ENCODE measurements at regions not wholly inside any gene's neighbourhood (a gene's known extent, or its start where the extent isn't known, plus 50 kb on each side); places are given as distances from the start of the nearest gene placed in this dataset.
A peak's percentile ranks its signal among the peaks of the same experiment; 100 is the strongest.

DNA sequence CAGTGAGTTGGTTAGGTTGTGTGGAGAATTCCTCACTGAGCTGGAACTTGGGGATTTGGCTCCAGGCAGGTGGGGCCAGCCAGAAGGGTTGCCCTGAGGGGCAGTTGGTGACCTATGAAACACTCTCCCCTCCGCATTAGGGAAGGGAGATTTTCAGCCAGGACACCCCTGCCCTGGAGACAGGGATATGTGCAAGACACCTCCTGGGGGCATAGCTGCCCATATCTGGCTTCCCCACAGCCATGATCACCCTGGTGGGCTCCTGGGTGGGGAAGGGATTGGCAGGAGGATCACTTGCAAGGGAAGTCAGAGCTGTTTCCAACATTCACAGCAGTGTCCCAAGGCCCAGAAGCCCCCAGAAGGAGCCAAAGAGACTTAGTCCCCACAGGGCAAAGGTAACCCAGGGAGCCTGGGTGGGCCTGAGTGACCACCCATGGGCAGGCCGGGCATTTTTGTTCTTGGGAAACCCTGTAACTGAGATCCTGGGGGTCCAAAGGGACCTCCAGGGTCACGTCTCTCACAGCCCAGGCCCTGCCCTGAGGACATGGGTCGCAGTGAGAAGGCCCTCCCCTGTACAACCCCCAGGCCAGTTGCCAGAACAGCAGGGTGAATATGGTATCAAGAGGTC, 145.8 kb downstream of the MRPL14 start:
- Histone ChIP-seq H3K9me3 (ENCODE audit: low read length) (no peaks in the 10 kb centered on the region), H3K27ac (ENCODE audit: extremely low read length, insufficient read depth, low read length) (no peak overlapping the region), H3K79me2 (ENCODE audit: insufficient read depth, low read length) (no peaks in the 10 kb centered on the region), H2AFZ (ENCODE audit: low read length) (no peak overlapping the region), H4K20me1 (ENCODE audit: insufficient read depth, low read length) (no peaks in the 10 kb centered on the region), H3K4me3 (replicated peaks in 1 of 3; ENCODE audit: insufficient read depth in 1 of 3, low read depth in 2 of 3, low read length in 3 of 3) (no peak overlapping the region), H3K4me2 (ENCODE audit: low read depth, low read length) (no peak overlapping the region), H3K4me1 (ENCODE audit: insufficient read depth, low read length) (peaks cover 70% of the 10 kb centered on the region), H3K27me3 (ENCODE audit: control insufficient read depth in 1 of 2, insufficient read depth in 2 of 2, low read length in 2 of 2) (peaks cover 17 to 89% of the 10 kb centered on the region in 2 experiments), H3K36me3 (replicated peaks in 1 of 2; ENCODE audit: control insufficient read depth in 1 of 2, insufficient read depth in 2 of 2, low read length in 2 of 2) (no peaks in the 10 kb centered on the region), H3K9ac (ENCODE audit: insufficient read depth, low read depth, low read length) (no peak overlapping the region)
- intact Hi-C loops (cut with micrococcal nuclease; ENCODE audit: unreplicated experiment) (no loop called here), in situ Hi-C loops (cut with HindIII; ENCODE audit: extremely low pct_ligation_motif_present, low pct_unique_long_range_greater_than_20kb) (no loop called here)
- FAIRE-seq = no peak
- ATAC-seq = no peak
- POLR2A ChIA-PET = no interaction called here
- BruUV-seq (replicated peaks) = no TSS peak
- TF ChIP-seq ZNF335 (CRISPR knock-in tag; IDR thresholded peaks at IDR 0.05) = no peak
- TF ChIP-seq, protein P1, sequence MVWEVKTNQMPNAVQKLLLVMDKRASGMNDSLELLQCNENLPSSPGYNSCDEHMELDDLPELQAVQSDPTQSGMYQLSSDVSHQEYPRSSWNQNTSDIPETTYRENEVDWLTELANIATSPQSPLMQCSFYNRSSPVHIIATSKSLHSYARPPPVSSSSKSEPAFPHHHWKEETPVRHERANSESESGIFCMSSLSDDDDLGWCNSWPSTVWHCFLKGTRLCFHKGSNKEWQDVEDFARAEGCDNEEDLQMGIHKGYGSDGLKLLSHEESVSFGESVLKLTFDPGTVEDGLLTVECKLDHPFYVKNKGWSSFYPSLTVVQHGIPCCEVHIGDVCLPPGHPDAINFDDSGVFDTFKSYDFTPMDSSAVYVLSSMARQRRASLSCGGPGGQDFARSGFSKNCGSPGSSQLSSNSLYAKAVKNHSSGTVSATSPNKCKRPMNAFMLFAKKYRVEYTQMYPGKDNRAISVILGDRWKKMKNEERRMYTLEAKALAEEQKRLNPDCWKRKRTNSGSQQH (CRISPR knock-in tag; IDR thresholded peaks at IDR 0.05; ENCODE audit: low read depth) = no peak
- DNase-seq (ENCODE audit: low spot score) = no peak
- 0% methylated on average over 1 of the region's 4 CpGs for WGBS (ENCODE audit: low lambda C conversion rate)
- CTCF ChIA-PET (ENCODE audit: low intra/inter-chr PET ratio, low total read pairs) = no interaction called here

DNA sequence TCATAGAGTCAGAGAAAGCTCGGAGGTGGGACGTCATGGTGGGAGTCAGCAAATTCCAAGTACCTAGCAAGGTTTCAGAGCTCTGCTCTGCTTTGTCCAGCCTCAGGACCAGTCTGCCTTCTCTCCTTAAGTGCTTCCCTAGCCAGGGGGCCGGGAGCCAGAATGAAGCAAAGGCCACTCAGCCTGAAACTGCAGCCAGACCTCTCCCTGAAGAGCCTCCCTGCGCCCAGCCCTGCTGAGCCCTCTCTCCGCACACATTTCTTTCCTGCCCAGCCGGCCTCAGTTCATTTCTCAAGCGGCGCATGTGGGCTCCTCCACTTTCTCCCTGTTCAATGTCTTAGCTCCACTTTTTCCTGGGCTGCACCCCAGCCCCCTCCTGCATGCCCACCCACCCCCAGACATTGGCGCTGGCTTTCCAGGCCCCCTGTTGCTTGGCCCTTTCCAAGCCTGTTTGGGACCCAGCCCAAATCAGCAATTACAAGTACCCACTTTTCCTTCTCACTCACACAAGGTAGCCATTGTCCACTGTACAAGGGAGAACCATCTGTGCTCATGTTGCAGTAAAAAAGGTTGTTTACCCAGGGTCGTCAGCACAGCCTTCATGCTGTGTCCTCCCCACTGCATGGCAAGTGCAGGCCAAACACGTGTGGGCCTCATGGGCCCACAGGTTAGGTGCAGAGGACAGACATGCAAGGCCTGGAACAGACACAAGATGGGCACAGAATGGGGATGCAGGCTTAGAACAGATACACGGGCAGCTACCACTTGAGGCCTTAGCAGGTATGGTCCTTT, 147.1 kb downstream of the MRPL14 start:
- POLR2A ChIA-PET = no interaction called here
- Histone ChIP-seq H3K4me1 (ENCODE audit: insufficient read depth, low read length) (peaks cover 57% of the 10 kb centered on the region), H3K36me3 (replicated peaks in 1 of 2; ENCODE audit: control insufficient read depth in 1 of 2, insufficient read depth in 2 of 2, low read length in 2 of 2) (no peaks in the 10 kb centered on the region), H2AFZ (ENCODE audit: low read length) (no peak overlapping the region), H3K27me3 (ENCODE audit: control insufficient read depth in 1 of 2, insufficient read depth in 2 of 2, low read length in 2 of 2) (peaks cover 11 to 87% of the 10 kb centered on the region in 2 experiments), H4K20me1 (ENCODE audit: insufficient read depth, low read length) (no peaks in the 10 kb centered on the region), H3K79me2 (ENCODE audit: insufficient read depth, low read length) (no peaks in the 10 kb centered on the region), H3K4me2 (ENCODE audit: low read depth, low read length) (no peak overlapping the region), H3K4me3 (replicated peaks in 1 of 3; ENCODE audit: insufficient read depth in 1 of 3, low read depth in 2 of 3, low read length in 3 of 3) (no peak overlapping the region), H3K9ac (ENCODE audit: insufficient read depth, low read depth, low read length) (no peak overlapping the region), H3K9me3 (ENCODE audit: low read length) (peaks cover 6% of the 10 kb centered on the region; the same call in 1 of the 2 replicates), H3K27ac (ENCODE audit: extremely low read length, insufficient read depth, low read length) (no peak overlapping the region)
- FAIRE-seq (no peak), ATAC-seq (no peak), DNase-seq (ENCODE audit: low spot score) (no peak)
- no TSS peak for BruUV-seq (replicated peaks)
- WGBS (ENCODE audit: low lambda C conversion rate) = 37% methylated on average over 12 of the region's 12 CpGs
- CTCF ChIA-PET (ENCODE audit: low intra/inter-chr PET ratio, low total read pairs) = no interaction called here
- intact Hi-C loops (cut with micrococcal nuclease; ENCODE audit: unreplicated experiment) = no loop called here
- in situ Hi-C loops (cut with HindIII; ENCODE audit: extremely low pct_ligation_motif_present, low pct_unique_long_range_greater_than_20kb) = no loop called here
- no peak for TF ChIP-seq ZNF614 (CRISPR knock-in tag; IDR thresholded peaks at IDR 0.05; ENCODE audit: borderline replicate concordance)
- no peak for TF ChIP-seq TEAD3 (CRISPR knock-in tag; optimal IDR thresholded peaks at IDR 0.05; ENCODE audit: borderline replicate concordance)
- TF ChIP-seq SALL1 (CRISPR knock-in tag; IDR thresholded peaks at IDR 0.05) = 0 out of 2 replicates have a peak, but pooled peaks have one; percentile 46
- TF ChIP-seq ZNF317 (CRISPR knock-in tag; IDR thresholded peaks at IDR 0.05) = no peak
- no peak for TF ChIP-seq MIXL1 (CRISPR knock-in tag; IDR thresholded peaks at IDR 0.05)
- TF ChIP-seq ZNF337 (CRISPR knock-in tag; IDR thresholded peaks at IDR 0.05; ENCODE audit: borderline replicate concordance, low read depth) = no peak
- TF ChIP-seq ZNF33B (CRISPR knock-in tag; IDR thresholded peaks at IDR 0.05) = no peak
- no peak for TF ChIP-seq ETV5 (CRISPR knock-in tag; IDR thresholded peaks at IDR 0.05; ENCODE audit: borderline replicate concordance)
- no peak for TF ChIP-seq MLLT10 (CRISPR knock-in tag; IDR thresholded peaks at IDR 0.05)
- TF ChIP-seq HOXD1 (CRISPR knock-in tag; IDR thresholded peaks at IDR 0.05) = no peak
- TF ChIP-seq SYNCRIP (IDR thresholded peaks at IDR 0.05; ENCODE audit: insufficient read depth, low read depth, low read length) = no peak
- TF ChIP-seq ZBTB38 (CRISPR knock-in tag; IDR thresholded peaks at IDR 0.05) = no peak
- TF ChIP-seq IKZF4 (CRISPR knock-in tag; IDR thresholded peaks at IDR 0.05; ENCODE audit: borderline replicate concordance, low read depth, not compliant biosample characterization) = no peak
- no peak for TF ChIP-seq ATM (IDR thresholded peaks at IDR 0.05; ENCODE audit: borderline replicate concordance)
- TF ChIP-seq, protein P2, sequence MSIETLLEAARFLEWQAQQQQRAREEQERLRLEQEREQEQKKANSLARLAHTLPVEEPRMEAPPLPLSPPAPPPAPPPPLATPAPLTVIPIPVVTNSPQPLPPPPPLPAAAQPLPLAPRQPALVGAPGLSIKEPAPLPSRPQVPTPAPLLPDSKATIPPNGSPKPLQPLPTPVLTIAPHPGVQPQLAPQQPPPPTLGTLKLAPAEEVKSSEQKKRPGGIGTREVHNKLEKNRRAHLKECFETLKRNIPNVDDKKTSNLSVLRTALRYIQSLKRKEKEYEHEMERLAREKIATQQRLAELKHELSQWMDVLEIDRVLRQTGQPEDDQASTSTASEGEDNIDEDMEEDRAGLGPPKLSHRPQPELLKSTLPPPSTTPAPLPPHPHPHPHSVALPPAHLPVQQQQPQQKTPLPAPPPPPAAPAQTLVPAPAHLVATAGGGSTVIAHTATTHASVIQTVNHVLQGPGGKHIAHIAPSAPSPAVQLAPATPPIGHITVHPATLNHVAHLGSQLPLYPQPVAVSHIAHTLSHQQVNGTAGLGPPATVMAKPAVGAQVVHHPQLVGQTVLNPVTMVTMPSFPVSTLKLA (IDR thresholded peaks at IDR 0.05) = peak; percentile 66
